ENCODE measurements at regions not wholly inside any gene's neighbourhood (a gene's known extent, or its start where the extent isn't known, plus 50 kb on each side); places are given as distances from the start of the nearest gene placed in this dataset.

GRCh38 chr12:73384592-73384991, 1112.4 kb downstream of the TRHDE start:
- TF ChIP-seq CTCF (IDR thresholded peaks at IDR 0.05) (no peak), EZH2 (IDR thresholded peaks at IDR 0.05; ENCODE audit: borderline replicate concordance, insufficient read depth, low read depth, low read length, poor library complexity, severe bottlenecking) (no peak)

Measured in B cell (primary cell).